ENCODE measurements at regions not wholly inside any gene's neighbourhood (a gene's known extent, or its start where the extent isn't known, plus 50 kb on each side); places are given as distances from the start of the nearest gene placed in this dataset.

- Histone ChIP-seq H3K4me1 (ENCODE audit: control insufficient read depth, insufficient read depth, low read length) (no peaks in the 10 kb centered on the region), H3K4me3 (ENCODE audit: low read depth, low read length) (no peak overlapping the region), H3K36me3 (ENCODE audit: control insufficient read depth in 2 of 2, insufficient read depth in 1 of 2, low read length in 2 of 2) (no peaks in the 10 kb centered on the region), H3K27ac (ENCODE audit: extremely low read depth, low read depth, low read length) (no peak overlapping the region), H3K9me3 (ENCODE audit: control insufficient read depth, insufficient read depth, low read depth, low read length) (no peaks in the 10 kb centered on the region)
- no peak for TF ChIP-seq KLF8 (tag by site-specific recombination; IDR thresholded peaks at IDR 0.05)
- TF ChIP-seq ZNF10 (tag by site-specific recombination; IDR thresholded peaks at IDR 0.05) = no peak
- TF ChIP-seq HOXC10 (CRISPR knock-in tag; IDR thresholded peaks at IDR 0.05) = no peak
- no peak for TF ChIP-seq ZNF544 (tag by site-specific recombination; IDR thresholded peaks at IDR 0.05)
- TF ChIP-seq ZNF138 (tag by site-specific recombination; IDR thresholded peaks at IDR 0.05; ENCODE audit: borderline replicate concordance) = no peak
- no peak for TF ChIP-seq PRDM10 (tag by site-specific recombination; IDR thresholded peaks at IDR 0.05)
- TF ChIP-seq ZNF133 (tag by site-specific recombination; IDR thresholded peaks at IDR 0.05) = no peak
- TF ChIP-seq ZNF560 (tag by site-specific recombination; IDR thresholded peaks at IDR 0.05; ENCODE audit: borderline replicate concordance) = no peak
- POLR2A ChIA-PET = no interaction called here
- CTCF ChIA-PET = no interaction called here
Measured at GRCh38 chr17:34481779-34482178, 97.6 kb upstream of the TMEM132E start.

- H3K4me3 ChIP-seq (ENCODE audit: low read depth, low read length) = no peak overlapping the region
- ChIA-PET POLR2A (no interaction called here), CTCF (no interaction called here)
- H3K4me1 ChIP-seq (ENCODE audit: control insufficient read depth, insufficient read depth, low read length) = no peaks in the 10 kb centered on the region
- TF ChIP-seq ZNF175 (tag by site-specific recombination; IDR thresholded peaks at IDR 0.05) (no peak), KLF17 (tag by site-specific recombination; IDR thresholded peaks at IDR 0.05) (no peak), KLF7 (tag by site-specific recombination; IDR thresholded peaks at IDR 0.05; ENCODE audit: borderline replicate concordance) (no peak), ZNF660 (tag by site-specific recombination; IDR thresholded peaks at IDR 0.05) (no peak), ZNF488 (tag by site-specific recombination; IDR thresholded peaks at IDR 0.05) (no peak), ZBTB20 (tag by site-specific recombination; IDR thresholded peaks at IDR 0.05) (no peak), ZNF664 (tag by site-specific recombination; IDR thresholded peaks at IDR 0.05) (no peak), ZNF2 (tag by site-specific recombination; IDR thresholded peaks at IDR 0.05) (no peak), ZNF514 (tag by site-specific recombination; IDR thresholded peaks at IDR 0.05) (no peak), KLF1 (tag by site-specific recombination; IDR thresholded peaks at IDR 0.05) (no peak), ZNF555 (tag by site-specific recombination; conservative IDR thresholded peaks at IDR 0.05) (no peak), ZNF791 (tag by site-specific recombination; IDR thresholded peaks at IDR 0.05) (no peak), YY2 (tag by site-specific recombination; IDR thresholded peaks at IDR 0.05) (no peak), ZNF18 (tag by site-specific recombination; IDR thresholded peaks at IDR 0.05) (no peak), FEZF1 (tag by site-specific recombination; IDR thresholded peaks at IDR 0.05) (no peak), ZXDB (tag by site-specific recombination; IDR thresholded peaks at IDR 0.05) (no peak)
- TF ChIP-seq, protein P1, sequence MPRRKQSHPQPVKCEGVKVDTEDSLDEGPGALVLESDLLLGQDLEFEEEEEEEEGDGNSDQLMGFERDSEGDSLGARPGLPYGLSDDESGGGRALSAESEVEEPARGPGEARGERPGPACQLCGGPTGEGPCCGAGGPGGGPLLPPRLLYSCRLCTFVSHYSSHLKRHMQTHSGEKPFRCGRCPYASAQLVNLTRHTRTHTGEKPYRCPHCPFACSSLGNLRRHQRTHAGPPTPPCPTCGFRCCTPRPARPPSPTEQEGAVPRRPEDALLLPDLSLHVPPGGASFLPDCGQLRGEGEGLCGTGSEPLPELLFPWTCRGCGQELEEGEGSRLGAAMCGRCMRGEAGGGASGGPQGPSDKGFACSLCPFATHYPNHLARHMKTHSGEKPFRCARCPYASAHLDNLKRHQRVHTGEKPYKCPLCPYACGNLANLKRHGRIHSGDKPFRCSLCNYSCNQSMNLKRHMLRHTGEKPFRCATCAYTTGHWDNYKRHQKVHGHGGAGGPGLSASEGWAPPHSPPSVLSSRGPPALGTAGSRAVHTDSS (tag by site-specific recombination; IDR thresholded peaks at IDR 0.05) = no peak
- no peaks in the 10 kb centered on the region for H3K36me3 ChIP-seq (ENCODE audit: control insufficient read depth in 2 of 2, insufficient read depth in 1 of 2, low read length in 2 of 2)
- H3K9me3 ChIP-seq (ENCODE audit: control insufficient read depth, insufficient read depth, low read depth, low read length) = no peaks in the 10 kb centered on the region
- no peak overlapping the region for H3K27ac ChIP-seq (ENCODE audit: extremely low read depth, low read depth, low read length)
Measured at GRCh38 chr17:34479371-34479770, 100.0 kb upstream of the TMEM132E start.

Measured in HEK293 (cell line).